ENCODE measurements at regions not wholly inside any gene's neighbourhood (a gene's known extent, or its start where the extent isn't known, plus 50 kb on each side); places are given as distances from the start of the nearest gene placed in this dataset.

DNA sequence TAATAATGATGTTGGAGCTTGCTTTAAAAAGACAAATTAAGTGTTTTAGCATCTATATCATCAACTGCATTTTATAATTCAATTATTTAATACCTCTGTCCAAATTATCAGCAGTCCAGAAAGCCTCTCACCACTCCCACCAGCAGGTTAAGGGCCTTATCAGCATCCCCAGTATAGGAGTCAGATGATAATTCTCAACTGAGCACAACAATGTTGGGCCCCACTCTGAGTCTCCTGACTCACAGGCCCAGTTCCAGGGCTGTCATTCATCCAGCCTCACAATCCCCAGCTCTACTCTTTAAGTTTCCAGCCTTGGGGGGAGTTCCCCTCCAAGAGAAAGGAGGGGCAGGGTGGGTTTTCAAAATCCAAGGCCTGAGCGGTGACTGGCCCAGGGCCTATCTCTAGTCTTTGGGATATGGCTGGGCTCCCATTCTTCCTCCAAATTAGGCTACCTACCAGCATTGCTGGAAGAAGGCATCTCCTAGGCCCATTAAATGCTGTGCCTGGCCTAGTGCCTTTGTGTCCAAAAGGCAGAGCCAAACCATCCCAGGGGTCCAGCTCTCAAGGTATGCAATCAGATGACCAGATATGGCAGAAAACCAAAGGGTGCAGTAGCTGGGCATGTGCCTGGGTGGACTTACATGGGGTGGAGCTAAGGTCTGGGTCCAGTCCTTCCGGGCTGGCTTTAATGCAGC lies 134.1 kb downstream of the GLUL start:
- H3K4me1 ChIP-seq (ENCODE audit: insufficient read depth, low read length): peaks cover 3% of the 10 kb centered on the region
- no peaks in the 10 kb centered on the region for H3K36me3 ChIP-seq (ENCODE audit: insufficient read depth, low read length)
- no peaks in the 10 kb centered on the region for H3K27me3 ChIP-seq (ENCODE audit: insufficient read depth, low read length)
- no peak overlapping the region for H3K27ac ChIP-seq (ENCODE audit: low read depth, low read length)
- H3K79me2 ChIP-seq (ENCODE audit: insufficient read depth, low read length): no peaks in the 10 kb centered on the region
- H3K4me3 ChIP-seq (ENCODE audit: insufficient read depth, low read length): no peak overlapping the region
- H3K9me3 ChIP-seq (ENCODE audit: low read depth, low read length): no peaks in the 10 kb centered on the region
- TF ChIP-seq, protein P1, sequence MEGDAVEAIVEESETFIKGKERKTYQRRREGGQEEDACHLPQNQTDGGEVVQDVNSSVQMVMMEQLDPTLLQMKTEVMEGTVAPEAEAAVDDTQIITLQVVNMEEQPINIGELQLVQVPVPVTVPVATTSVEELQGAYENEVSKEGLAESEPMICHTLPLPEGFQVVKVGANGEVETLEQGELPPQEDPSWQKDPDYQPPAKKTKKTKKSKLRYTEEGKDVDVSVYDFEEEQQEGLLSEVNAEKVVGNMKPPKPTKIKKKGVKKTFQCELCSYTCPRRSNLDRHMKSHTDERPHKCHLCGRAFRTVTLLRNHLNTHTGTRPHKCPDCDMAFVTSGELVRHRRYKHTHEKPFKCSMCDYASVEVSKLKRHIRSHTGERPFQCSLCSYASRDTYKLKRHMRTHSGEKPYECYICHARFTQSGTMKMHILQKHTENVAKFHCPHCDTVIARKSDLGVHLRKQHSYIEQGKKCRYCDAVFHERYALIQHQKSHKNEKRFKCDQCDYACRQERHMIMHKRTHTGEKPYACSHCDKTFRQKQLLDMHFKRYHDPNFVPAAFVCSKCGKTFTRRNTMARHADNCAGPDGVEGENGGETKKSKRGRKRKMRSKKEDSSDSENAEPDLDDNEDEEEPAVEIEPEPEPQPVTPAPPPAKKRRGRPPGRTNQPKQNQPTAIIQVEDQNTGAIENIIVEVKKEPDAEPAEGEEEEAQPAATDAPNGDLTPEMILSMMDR (IDR thresholded peaks at IDR 0.05; ENCODE audit: extremely low read depth, low read depth, low read length): no peak
- DNase-seq (ENCODE audit: insufficient read length, low spot score, missing footprints): no peak
- no peak overlapping the region for H2AFZ ChIP-seq (ENCODE audit: low read length)
- H4K20me1 ChIP-seq (ENCODE audit: insufficient read depth, low read length): no peaks in the 10 kb centered on the region
- H3K4me2 ChIP-seq (ENCODE audit: insufficient read depth, low read length): no peak overlapping the region

DNA sequence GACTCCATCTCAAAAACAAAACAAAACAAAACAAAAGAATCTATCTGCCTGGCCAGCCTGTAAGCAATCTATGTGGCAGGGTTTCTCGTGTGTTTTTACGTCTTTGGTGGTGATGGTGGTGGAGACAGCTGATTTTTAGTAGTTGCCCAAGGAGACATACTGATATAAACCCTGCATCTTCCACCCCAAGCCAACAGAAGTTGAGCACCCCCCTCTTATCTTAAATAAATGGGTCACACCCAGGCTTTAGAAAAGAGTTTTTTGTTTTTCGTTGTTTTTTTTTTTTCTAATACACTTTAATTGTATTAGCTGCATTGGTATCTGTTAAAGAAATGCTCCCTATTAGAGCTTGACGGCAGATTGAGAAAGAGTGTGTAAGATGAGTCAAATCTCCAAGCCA lies 134.7 kb downstream of the GLUL start:
- H4K20me1 ChIP-seq (ENCODE audit: insufficient read depth, low read length): no peaks in the 10 kb centered on the region
- no peak overlapping the region for H2AFZ ChIP-seq (ENCODE audit: low read length)
- H3K27me3 ChIP-seq (ENCODE audit: insufficient read depth, low read length): no peaks in the 10 kb centered on the region
- H3K4me1 ChIP-seq (ENCODE audit: insufficient read depth, low read length): peaks cover 3% of the 10 kb centered on the region
- no peaks in the 10 kb centered on the region for H3K9me3 ChIP-seq (ENCODE audit: low read depth, low read length)
- H3K4me3 ChIP-seq (ENCODE audit: insufficient read depth, low read length): no peak overlapping the region
- TF ChIP-seq, protein P1 (IDR thresholded peaks at IDR 0.05; ENCODE audit: extremely low read depth, low read depth, low read length): no peak
- H3K79me2 ChIP-seq (ENCODE audit: insufficient read depth, low read length): no peaks in the 10 kb centered on the region
- no peak overlapping the region for H3K4me2 ChIP-seq (ENCODE audit: insufficient read depth, low read length)
- no peaks in the 10 kb centered on the region for H3K36me3 ChIP-seq (ENCODE audit: insufficient read depth, low read length)
- H3K27ac ChIP-seq (ENCODE audit: low read depth, low read length): no peak overlapping the region
- no peak for DNase-seq (ENCODE audit: insufficient read length, low spot score, missing footprints)

DNA sequence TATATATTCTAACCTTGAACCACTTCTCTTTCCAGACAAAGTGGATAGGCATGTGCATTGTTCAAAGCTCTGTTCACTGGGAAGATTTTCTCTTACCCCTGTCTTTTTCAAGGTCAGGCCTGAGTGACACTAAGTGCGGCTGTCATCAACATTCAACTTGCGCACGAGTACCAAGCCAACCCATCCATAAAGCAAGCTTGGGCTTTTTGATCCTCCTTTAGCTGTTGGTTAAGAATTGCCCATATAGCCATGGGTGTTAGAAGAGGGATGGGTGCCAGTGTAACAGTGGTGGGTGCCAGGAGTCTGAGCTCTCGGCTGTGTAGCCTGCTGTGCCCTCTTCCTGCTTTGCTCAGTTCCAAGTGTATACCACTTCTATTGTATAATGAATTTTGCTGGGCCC lies 136.1 kb downstream of the GLUL start:
- Histone ChIP-seq H3K27ac (ENCODE audit: low read depth, low read length) (no peak overlapping the region), H2AFZ (ENCODE audit: low read length) (no peak overlapping the region), H3K4me3 (ENCODE audit: insufficient read depth, low read length) (no peak overlapping the region), H3K4me2 (ENCODE audit: insufficient read depth, low read length) (no peak overlapping the region), H3K4me1 (ENCODE audit: insufficient read depth, low read length) (peaks cover 3% of the 10 kb centered on the region), H3K27me3 (ENCODE audit: insufficient read depth, low read length) (no peaks in the 10 kb centered on the region), H3K79me2 (ENCODE audit: insufficient read depth, low read length) (no peaks in the 10 kb centered on the region), H3K9me3 (ENCODE audit: low read depth, low read length) (no peaks in the 10 kb centered on the region), H4K20me1 (ENCODE audit: insufficient read depth, low read length) (no peaks in the 10 kb centered on the region), H3K36me3 (ENCODE audit: insufficient read depth, low read length) (no peaks in the 10 kb centered on the region)
- no peak for DNase-seq (ENCODE audit: insufficient read length, low spot score, missing footprints)
- TF ChIP-seq, protein P1 (IDR thresholded peaks at IDR 0.05; ENCODE audit: extremely low read depth, low read depth, low read length): no peak

DNA sequence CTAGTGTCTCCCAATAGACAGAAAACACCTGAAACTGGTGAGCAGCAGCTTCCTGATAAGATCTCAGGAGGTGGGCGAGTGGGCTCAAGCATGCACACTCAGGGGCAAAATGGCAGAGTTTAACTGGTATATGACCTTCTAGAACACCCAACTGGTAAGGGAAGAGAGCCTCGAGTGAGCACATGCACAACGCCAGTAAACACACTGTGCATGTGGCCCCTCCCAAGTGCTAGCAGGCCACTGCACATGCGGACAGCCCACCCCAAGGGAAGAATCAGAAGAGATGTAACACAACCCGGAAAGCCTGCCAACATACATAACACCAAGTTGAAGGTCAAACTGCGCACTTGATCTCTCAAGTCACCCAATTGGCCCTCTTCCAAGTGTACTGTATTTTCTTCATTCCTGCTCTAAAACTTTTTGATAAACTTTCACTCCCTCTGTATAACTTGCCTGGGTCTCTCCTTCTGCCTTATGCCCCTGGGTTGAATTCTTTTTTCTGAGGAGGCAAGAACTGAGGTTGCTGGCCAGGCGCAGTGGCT lies 138.2 kb downstream of the GLUL start:
- TF ChIP-seq, protein P1 (IDR thresholded peaks at IDR 0.05; ENCODE audit: extremely low read depth, low read depth, low read length): no peak
- DNase-seq (ENCODE audit: insufficient read length, low spot score, missing footprints): no peak
- Histone ChIP-seq H2AFZ (ENCODE audit: low read length) (no peak overlapping the region), H3K9me3 (ENCODE audit: low read depth, low read length) (no peaks in the 10 kb centered on the region), H3K27me3 (ENCODE audit: insufficient read depth, low read length) (no peaks in the 10 kb centered on the region), H3K4me2 (ENCODE audit: insufficient read depth, low read length) (no peak overlapping the region), H3K4me3 (ENCODE audit: insufficient read depth, low read length) (no peak overlapping the region), H3K79me2 (ENCODE audit: insufficient read depth, low read length) (no peaks in the 10 kb centered on the region), H3K27ac (ENCODE audit: low read depth, low read length) (no peak overlapping the region), H4K20me1 (ENCODE audit: insufficient read depth, low read length) (no peaks in the 10 kb centered on the region), H3K4me1 (ENCODE audit: insufficient read depth, low read length) (no peaks in the 10 kb centered on the region), H3K36me3 (ENCODE audit: insufficient read depth, low read length) (no peaks in the 10 kb centered on the region)

All from osteoblast (primary cell).